Central memory CD8-positive, alpha-beta T cell (primary cell): ENCODE measurements at regions not wholly inside any gene's neighbourhood (a gene's known extent, or its start where the extent isn't known, plus 50 kb on each side); places are given as distances from the start of the nearest gene placed in this dataset.

ENCODE experiments used
- ATAC-seq: fragments of 150-1000 bp; cut with Tn5 transposase; replicated peaks from 2 replicates; pipeline ENCODE4 v1.10.0; 2022; ENCODE audit warnings: mild to moderate bottlenecking, moderate FRiP score, moderate number of reproducible peaks; ENCODE audit not compliant: poor library complexity, severe bottlenecking; ENCODE audit errors: extremely low read depth
- DNase-seq, 2 donors: peaks; one replicate each; pipeline ENCODE4 v3.0.0; 2021; ENCODE audit warnings: low spot score in 2 of 2
- H3K27ac Mint-ChIP-seq: one replicate; pipeline ENCODE4 v1.8.0; 2022; ENCODE audit warnings: low read depth, mild to moderate bottlenecking, moderate library complexity, mixed read lengths
- H3K27me3 Mint-ChIP-seq: one replicate; pipeline ENCODE4 v1.8.0; 2022; ENCODE audit warnings: mixed read lengths
- H3K36me3 Mint-ChIP-seq: one replicate; pipeline ENCODE4 v1.8.0; 2022; ENCODE audit warnings: mild to moderate bottlenecking, moderate library complexity, mixed read lengths; ENCODE audit not compliant: insufficient read depth
- H3K4me1 Mint-ChIP-seq: one replicate; pipeline ENCODE4 v1.8.0; 2022; ENCODE audit warnings: mixed read lengths
- H3K4me3 Mint-ChIP-seq: one replicate; pipeline ENCODE4 v1.8.0; 2022; ENCODE audit warnings: mild to moderate bottlenecking, moderate library complexity, mixed read lengths
- H3K9me3 Mint-ChIP-seq: one replicate; pipeline ENCODE4 v1.8.0; 2022; ENCODE audit warnings: mixed read lengths

DNA sequence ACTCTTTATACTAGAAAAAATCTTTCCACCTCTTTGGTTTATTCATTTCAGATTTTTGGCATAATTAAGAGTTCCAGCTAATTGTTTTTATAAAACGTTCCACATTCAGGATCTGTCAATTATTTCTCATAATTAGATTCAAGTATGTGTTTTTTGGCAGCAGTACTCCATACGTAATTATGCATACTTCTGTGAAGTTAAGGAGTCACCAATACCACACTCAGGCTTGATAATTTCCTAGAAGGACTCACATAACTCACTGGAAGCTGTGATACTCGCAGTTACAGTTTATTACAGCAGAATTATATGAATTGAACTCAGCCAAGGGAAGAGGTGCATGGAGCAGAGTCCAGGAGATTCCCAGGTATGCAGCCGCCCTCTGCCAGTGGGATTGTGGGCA is 290.5 kb upstream of the AKR1E2 start:
- H3K4me1 Mint-ChIP-seq, result no peaks in the 10 kb centered on the region
- H3K4me3 Mint-ChIP-seq, result no peak overlapping the region
- no peaks in the 10 kb centered on the region for H3K9me3 Mint-ChIP-seq
- peaks cover 14% of the 10 kb centered on the region for H3K27me3 Mint-ChIP-seq
- H3K36me3 Mint-ChIP-seq, result peaks cover 1% of the 10 kb centered on the region
- no peak overlapping the region for H3K27ac Mint-ChIP-seq
- no peak for ATAC-seq
- DNase-seq, result no peak

- H3K36me3 Mint-ChIP-seq, result no peaks in the 10 kb centered on the region
Measured at GRCh38 chr10:4533621-4534020, 292.4 kb upstream of the AKR1E2 start.

GRCh38 chr10:4532976-4533375 is 293.0 kb upstream of the AKR1E2 start:
- no peaks in the 10 kb centered on the region for H3K4me1 Mint-ChIP-seq
- DNase-seq (no peak), ATAC-seq (no peak)
- H3K9me3 Mint-ChIP-seq, result no peaks in the 10 kb centered on the region
- H3K4me3 Mint-ChIP-seq, result no peak overlapping the region
- H3K27ac Mint-ChIP-seq, result no peak overlapping the region
- no peaks in the 10 kb centered on the region for H3K36me3 Mint-ChIP-seq
- peaks cover 25% of the 10 kb centered on the region for H3K27me3 Mint-ChIP-seq

More at GRCh38 chr10:4533621-4534020, 292.4 kb upstream of the AKR1E2 start:
- Mint-ChIP-seq H3K4me1 (no peaks in the 10 kb centered on the region), H3K4me3 (no peak overlapping the region), H3K27ac (no peak overlapping the region), H3K27me3 (peaks cover 25% of the 10 kb centered on the region), H3K9me3 (no peaks in the 10 kb centered on the region)
- DNase-seq (no peak), ATAC-seq (no peak)

GRCh38 chr10:4532467-4532866 is 293.5 kb upstream of the AKR1E2 start:
- H3K27ac Mint-ChIP-seq, result no peak overlapping the region
- H3K4me3 Mint-ChIP-seq, result no peak overlapping the region
- H3K27me3 Mint-ChIP-seq, result peaks cover 25% of the 10 kb centered on the region
- DNase-seq (no peak), ATAC-seq (no peak)
- H3K36me3 Mint-ChIP-seq, result no peaks in the 10 kb centered on the region
- H3K9me3 Mint-ChIP-seq, result no peaks in the 10 kb centered on the region
- no peaks in the 10 kb centered on the region for H3K4me1 Mint-ChIP-seq

GRCh38 chr10:4532011-4532410 is 294.0 kb upstream of the AKR1E2 start:
- no peak for ATAC-seq
- no peak overlapping the region for H3K27ac Mint-ChIP-seq
- no peak overlapping the region for H3K4me3 Mint-ChIP-seq
- H3K36me3 Mint-ChIP-seq, result no peaks in the 10 kb centered on the region
- H3K9me3 Mint-ChIP-seq, result no peaks in the 10 kb centered on the region
- H3K27me3 Mint-ChIP-seq, result peaks cover 25% of the 10 kb centered on the region
- H3K4me1 Mint-ChIP-seq, result no peaks in the 10 kb centered on the region
- no peak for DNase-seq

DNA sequence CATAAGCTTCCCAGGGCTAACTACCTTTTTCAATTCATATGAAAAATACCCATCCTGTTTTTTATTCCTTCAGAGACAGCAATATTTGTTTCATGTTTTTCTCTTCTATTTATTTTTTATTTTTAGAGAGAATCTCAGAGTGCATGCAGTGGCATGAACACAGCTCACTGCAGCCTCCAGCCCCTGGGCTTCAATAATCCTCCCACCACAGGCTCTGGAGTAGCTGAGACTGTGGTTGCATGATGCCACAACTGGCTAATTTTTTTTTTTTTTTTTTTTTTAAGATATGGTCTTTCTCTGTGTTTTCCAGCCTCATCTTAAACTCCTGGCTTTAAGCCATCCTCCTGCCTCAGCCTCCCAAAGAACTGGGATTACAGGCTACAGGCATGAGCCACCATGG is 296.7 kb upstream of the AKR1E2 start:
- Mint-ChIP-seq H3K4me3 (no peak overlapping the region), H3K9me3 (no peaks in the 10 kb centered on the region), H3K36me3 (no peaks in the 10 kb centered on the region), H3K27me3 (peaks cover 32% of the 10 kb centered on the region), H3K4me1 (no peaks in the 10 kb centered on the region), H3K27ac (no peak overlapping the region)
- DNase-seq, result no peak
- no peak for ATAC-seq

GRCh38 chr10:4527281-4527970 is 298.6 kb upstream of the AKR1E2 start:
- Mint-ChIP-seq H3K9me3 (no peaks in the 10 kb centered on the region), H3K27me3 (peaks cover 43% of the 10 kb centered on the region), H3K36me3 (no peaks in the 10 kb centered on the region), H3K4me1 (no peaks in the 10 kb centered on the region), H3K27ac (no peak overlapping the region), H3K4me3 (no peak overlapping the region)
- DNase-seq (no peak), ATAC-seq (no peak)

- Mint-ChIP-seq H3K4me1 (no peaks in the 10 kb centered on the region), H3K27me3 (peaks cover 40% of the 10 kb centered on the region), H3K27ac (no peak overlapping the region), H3K9me3 (no peaks in the 10 kb centered on the region), H3K36me3 (no peaks in the 10 kb centered on the region), H3K4me3 (no peak overlapping the region)
- ATAC-seq, result no peak
- no peak for DNase-seq
Measured at GRCh38 chr10:4526311-4526731, 299.7 kb upstream of the AKR1E2 start.

GRCh38 chr10:4525103-4525502 is 300.9 kb upstream of the AKR1E2 start:
- Mint-ChIP-seq H3K9me3 (no peaks in the 10 kb centered on the region), H3K4me3 (no peak overlapping the region), H3K4me1 (no peaks in the 10 kb centered on the region), H3K27me3 (peaks cover 33% of the 10 kb centered on the region), H3K36me3 (no peaks in the 10 kb centered on the region), H3K27ac (no peak overlapping the region)
- ATAC-seq, result no peak
- DNase-seq, result no peak

GRCh38 chr10:4522296-4523000 is 303.6 kb upstream of the AKR1E2 start:
- DNase-seq (no peak), ATAC-seq (no peak)
- Mint-ChIP-seq H3K27ac (no peak overlapping the region), H3K9me3 (no peaks in the 10 kb centered on the region), H3K36me3 (no peaks in the 10 kb centered on the region), H3K4me3 (no peak overlapping the region), H3K27me3 (peaks cover 44% of the 10 kb centered on the region), H3K4me1 (no peaks in the 10 kb centered on the region)

DNA sequence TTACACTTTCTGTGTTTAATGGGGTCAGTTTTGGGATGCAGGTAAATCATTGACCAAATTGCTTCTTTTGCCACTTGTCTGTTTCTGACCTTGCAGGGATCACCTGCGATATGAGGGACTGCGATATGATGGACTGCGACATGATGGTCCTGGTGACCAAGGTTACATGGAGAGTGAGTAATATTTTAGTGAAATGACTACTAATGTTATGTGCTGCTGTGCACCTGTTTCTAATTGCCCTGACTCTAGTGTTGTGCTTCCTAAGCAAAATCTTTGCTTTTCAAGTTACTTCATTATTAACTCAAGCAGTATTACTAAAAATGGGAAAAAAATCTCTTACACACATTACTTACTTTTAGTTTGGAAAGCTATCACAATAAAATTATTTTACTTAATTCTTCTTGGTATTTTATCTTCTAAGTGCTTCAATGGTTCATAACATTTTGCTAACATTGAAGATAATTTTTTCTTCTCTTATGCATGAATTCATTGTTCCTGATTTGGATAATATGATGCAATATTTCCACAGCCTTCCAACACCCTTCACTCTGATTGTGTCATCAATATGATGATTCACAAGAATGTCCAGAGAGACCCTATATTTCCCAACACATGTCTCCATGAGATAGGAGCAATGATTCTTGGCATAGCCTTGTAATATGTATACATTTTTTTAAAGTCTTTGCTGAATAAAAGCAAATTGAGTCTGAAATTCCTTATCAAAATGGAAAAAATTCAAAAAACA is 306.2 kb upstream of the AKR1E2 start:
- Mint-ChIP-seq H3K4me3 (no peak overlapping the region), H3K4me1 (no peaks in the 10 kb centered on the region), H3K9me3 (no peaks in the 10 kb centered on the region), H3K27ac (no peak overlapping the region), H3K36me3 (no peaks in the 10 kb centered on the region), H3K27me3 (peaks cover 64% of the 10 kb centered on the region)
- DNase-seq, result no peak
- ATAC-seq, result no peak

- ATAC-seq (no peak), DNase-seq (no peak)
- Mint-ChIP-seq H3K27ac (no peak overlapping the region), H3K4me1 (peaks cover 7% of the 10 kb centered on the region), H3K36me3 (no peaks in the 10 kb centered on the region), H3K4me3 (no peak overlapping the region), H3K9me3 (no peaks in the 10 kb centered on the region), H3K27me3 (peaks cover 64% of the 10 kb centered on the region)
Measured at GRCh38 chr10:4517746-4518145, 308.3 kb upstream of the AKR1E2 start.

DNA sequence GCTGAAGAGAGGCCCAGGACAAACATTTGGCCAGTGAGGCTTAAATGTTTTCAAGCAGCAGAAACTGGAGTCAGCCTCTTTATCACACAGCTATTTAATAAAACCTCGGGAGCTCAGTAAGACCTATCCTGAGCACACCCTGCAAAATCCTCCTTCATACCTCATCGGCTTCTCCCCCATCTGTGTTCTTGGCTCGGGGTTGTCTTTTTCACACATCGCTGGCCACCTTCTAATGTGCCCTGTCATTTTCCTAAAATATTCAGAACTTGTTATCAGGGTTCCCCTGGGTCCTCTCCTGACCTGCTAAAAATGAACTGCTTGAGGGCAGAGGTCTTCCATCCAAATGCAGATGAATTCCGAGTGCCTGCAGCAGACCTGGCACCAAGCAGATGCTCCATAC is 310.3 kb upstream of the AKR1E2 start:
- peaks cover 7% of the 10 kb centered on the region for H3K4me1 Mint-ChIP-seq

More for the DNA sequence above, 310.3 kb upstream of the AKR1E2 start:
- H3K27ac Mint-ChIP-seq, result no peak overlapping the region
- peaks cover 54% of the 10 kb centered on the region for H3K27me3 Mint-ChIP-seq
- H3K36me3 Mint-ChIP-seq, result no peaks in the 10 kb centered on the region
- DNase-seq (no peak), ATAC-seq (no peak)
- no peaks in the 10 kb centered on the region for H3K9me3 Mint-ChIP-seq
- H3K4me3 Mint-ChIP-seq, result no peak overlapping the region
